Brain microvascular endothelial cell (primary cell): ENCODE measurements at regions not wholly inside any gene's neighbourhood (a gene's known extent, or its start where the extent isn't known, plus 50 kb on each side); places are given as distances from the start of the nearest gene placed in this dataset.

Experiments used
- DNase-seq: peaks from one replicate; pipeline ENCODE4 v3.0.0-alpha.2; 2020
- H3K27ac ChIP-seq: fragments of 250-450 bp; sonication (Bioruptor Pico); 2 replicates; pipeline ENCODE4 v1.5.1; 2020; ENCODE audit warnings: mild to moderate bottlenecking, moderate library complexity
- H3K27me3 ChIP-seq: fragments of 250-450 bp; sonication (Bioruptor Pico); replicated peaks from 2 replicates; pipeline ENCODE4 v1.5.1; 2020; ENCODE audit warnings: mild to moderate bottlenecking
- H3K36me3 ChIP-seq: fragments of 250-450 bp; sonication (Bioruptor Pico); replicated peaks from 2 replicates; pipeline ENCODE4 v1.5.1; 2020; ENCODE audit warnings: mild to moderate bottlenecking
- H3K4me3 ChIP-seq: 2 replicates; pipeline ENCODE4 v1.5.1; 2011; ENCODE audit warnings: low read depth, mild to moderate bottlenecking, control low read depth, low read length, moderate library complexity
- CTCF ChIP-seq: IDR thresholded peaks from 2 replicates; pipeline ENCODE4 v1.5.1; 2011; ENCODE audit warnings: low read depth, mild to moderate bottlenecking, moderate library complexity, low read length, control low read depth, inconsistent platforms; ENCODE audit errors: missing control alignments
- in situ Hi-C: cut with HindIII; loops from 2 replicates; pipeline ENCODE4 v1.10.0; 2017; ENCODE audit warnings: low sequenced_read_pairs, low pct_ligation_motif_present

- Histone ChIP-seq H3K27ac (no peak overlapping the region), H3K4me3 (no peak overlapping the region), H3K36me3 (no peaks in the 10 kb centered on the region), H3K27me3 (no peaks in the 10 kb centered on the region)
- DNase-seq: no peak
- in situ Hi-C loops: no loop called here
- no peak for TF ChIP-seq CTCF
Observed at GRCh38 chr4:121213940-121214339, 49.8 kb upstream of the TNIP3 start.
